PC-3 (cell line): ENCODE measurements at regions not wholly inside any gene's neighbourhood (a gene's known extent, or its start where the extent isn't known, plus 50 kb on each side); places are given as distances from the start of the nearest gene placed in this dataset.
A peak's percentile ranks its signal among the peaks of the same experiment; 100 is the strongest.

ENCODE experiments used
- ATAC-seq: fragments of 200-7000 bp; cut with Tn5 transposase; 2 replicates; pipeline ENCODE4 v1.9.1; 2020; ENCODE audit warnings: mild to moderate bottlenecking, moderate library complexity
- BruUV-seq: library from RNA; stranded (reverse); fragments of 400-500 nt; replicated peaks from 2 replicates; lab custom pipeline; 2021; lab: Mats Ljungman, UMichigan
- CTCF ChIA-PET: fragments of 300-600 bp; sonication (Branson Sonifier 250); formaldehyde crosslinking; loops from one replicate; lab custom pipeline; 2022; ENCODE audit warnings: antibody characterized with exemption; lab: Charles Lee
- POLR2A ChIA-PET: fragments of 300-600 bp; sonication (Branson Sonifier 250); formaldehyde crosslinking; loops from one replicate; lab custom pipeline; 2022; ENCODE audit warnings: antibody characterized with exemption; ENCODE audit not compliant: unreplicated experiment; lab: Charles Lee
- DNase-seq: peaks from one replicate; pipeline ENCODE4 v3.0.0-alpha.2; 2015
- H2AFZ ChIP-seq: fragments of 300-600 bp; sonication (generic); 2 replicates; pipeline ENCODE4 v1.6.0; 2016; ENCODE audit warnings: antibody characterized with exemption, low read length
- H3F3A ChIP-seq: fragments of 300-600 bp; sonication (generic); one replicate; pipeline ENCODE4 v1.6.0; 2017; ENCODE audit warnings: antibody characterized with exemption, low read length, control low read depth, mild to moderate bottlenecking; ENCODE audit not compliant: unreplicated experiment
- H3K27ac ChIP-seq: fragments of 300-600 bp; sonication (generic); 2 replicates; pipeline ENCODE4 v1.5.1; 2016; ENCODE audit warnings: mild to moderate bottlenecking, low read length
- H3K27me3 ChIP-seq: fragments of 300-600 bp; sonication (generic); 2 replicates; pipeline ENCODE4 v1.6.1; 2016; ENCODE audit warnings: low read length, mixed read lengths
- H3K36me3 ChIP-seq: fragments of 300-600 bp; sonication (generic); 2 replicates; pipeline ENCODE4 v1.6.1; 2016; ENCODE audit warnings: low read depth, mixed run types, low read length, mixed read lengths
- H3K4me1 ChIP-seq: fragments of 300-600 bp; sonication (generic); 2 replicates; pipeline ENCODE4 v1.5.1; 2016; ENCODE audit warnings: low read length; ENCODE audit not compliant: insufficient read depth
- H3K4me2 ChIP-seq: fragments of 300-600 bp; sonication (generic); 2 replicates; pipeline ENCODE4 v1.6.0; 2016; ENCODE audit warnings: low read length
- H3K4me3 ChIP-seq: fragments of 300-600 bp; sonication (generic); 2 replicates; pipeline ENCODE4 v1.5.1; 2016; ENCODE audit warnings: mild to moderate bottlenecking, low read length, mixed read lengths
- H3K79me2 ChIP-seq: fragments of 300-600 bp; sonication (generic); 2 replicates; pipeline ENCODE4 v1.6.1; 2017; ENCODE audit warnings: low read length, mixed read lengths
- H3K9ac ChIP-seq: fragments of 300-600 bp; sonication (generic); 2 replicates; pipeline ENCODE4 v1.6.0; 2016; ENCODE audit warnings: mild to moderate bottlenecking, low read length
- H3K9me2 ChIP-seq: fragments of 300-600 bp; sonication (generic); replicated peaks from 2 replicates; pipeline ENCODE4 v1.6.1; 2016; ENCODE audit warnings: mixed run types, low read length, mixed read lengths
- H3K9me3 ChIP-seq: fragments of 300-600 bp; sonication (generic); 2 replicates; pipeline ENCODE4 v1.6.1; 2016; ENCODE audit warnings: low read length, mixed read lengths
- H4K20me1 ChIP-seq: fragments of 300-600 bp; sonication (generic); 2 replicates; pipeline ENCODE4 v1.6.1; 2016; ENCODE audit warnings: low read length, mixed read lengths
- EZH2 ChIP-seq: fragments of 300-600 bp; sonication (generic); IDR thresholded peaks from one replicate; pipeline ENCODE4 v1.6.1; 2017; ENCODE audit warnings: antibody characterized with exemption, mild to moderate bottlenecking, low read length; ENCODE audit not compliant: unreplicated experiment
- EZH2phosphoT487 ChIP-seq: fragments of 300-600 bp; sonication (generic); IDR thresholded peaks from 2 replicates; pipeline ENCODE4 v1.6.1; 2018; ENCODE audit warnings: mild to moderate bottlenecking, antibody characterized with exemption, low read length, borderline replicate concordance
- intact Hi-C: fragments of 100-400 bp; cut with micrococcal nuclease; formaldehyde crosslinking; loops from 2 replicates; pipeline ENCODE4 v1.9.0; 2023
- TF ChIP-seq, protein P1 (sequence below): fragments of 300-600 bp; sonication (generic); conservative IDR thresholded peaks from 2 replicates; pipeline ENCODE4 v1.5.1; 2017; ENCODE audit warnings: antibody characterized with exemption, low read depth, mild to moderate bottlenecking, low read length

DNA sequence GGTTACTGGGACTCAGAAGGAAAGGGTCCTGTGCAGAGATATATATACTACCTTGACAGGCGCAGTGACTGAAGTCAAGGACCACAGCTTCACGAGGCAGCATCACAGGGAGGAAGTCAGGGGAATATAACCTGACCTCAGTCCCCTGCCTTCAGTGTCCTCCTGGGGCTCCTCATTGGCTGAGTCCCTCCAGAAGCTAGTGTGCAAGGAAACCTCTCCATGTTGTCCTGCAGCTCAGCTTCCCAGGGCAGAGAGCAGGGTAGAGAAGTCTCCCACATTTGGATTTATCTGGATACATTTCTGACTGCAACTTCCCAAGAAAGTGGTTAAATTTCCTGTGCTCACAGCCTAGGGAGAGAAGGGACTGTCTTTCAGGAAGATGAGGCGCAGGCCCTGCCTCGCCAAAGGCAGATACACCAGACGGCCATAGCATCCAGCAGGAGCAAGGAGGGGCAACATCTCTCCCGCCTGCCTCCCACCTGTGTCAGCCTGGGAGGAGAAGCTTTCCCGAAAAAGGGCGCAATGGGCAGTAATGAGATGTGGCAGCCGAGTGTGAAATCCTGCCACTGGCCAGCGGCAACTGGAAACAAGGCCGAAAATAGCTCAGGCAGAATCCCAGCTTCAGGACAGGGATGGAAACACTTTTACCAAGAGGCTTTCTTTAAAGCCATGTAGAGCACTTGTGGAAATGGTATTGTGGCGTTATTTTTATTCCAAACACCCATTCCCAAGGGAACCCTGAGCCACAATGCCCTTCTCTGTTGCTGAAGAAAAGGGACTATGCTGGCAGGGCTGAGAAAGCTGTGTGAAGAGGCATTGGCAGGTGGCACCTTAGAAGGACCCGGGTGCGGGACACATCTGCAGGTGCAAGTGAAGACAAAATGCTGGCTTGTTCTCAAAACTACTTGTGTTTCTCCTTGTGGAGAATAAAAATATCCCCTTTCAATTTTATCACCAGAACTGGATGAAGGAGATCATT lies 54.9 kb upstream of the HIF1A start:
- H3K4me2 ChIP-seq, result no peak overlapping the region
- H3K9me2 ChIP-seq, result no peaks in the 10 kb centered on the region
- no peaks in the 10 kb centered on the region for H3K9me3 ChIP-seq
- peaks cover 50% of the 10 kb centered on the region for H3K4me1 ChIP-seq
- TF ChIP-seq EZH2 (no peak), EZH2phosphoT487 (no peak)
- TF ChIP-seq, protein P1, sequence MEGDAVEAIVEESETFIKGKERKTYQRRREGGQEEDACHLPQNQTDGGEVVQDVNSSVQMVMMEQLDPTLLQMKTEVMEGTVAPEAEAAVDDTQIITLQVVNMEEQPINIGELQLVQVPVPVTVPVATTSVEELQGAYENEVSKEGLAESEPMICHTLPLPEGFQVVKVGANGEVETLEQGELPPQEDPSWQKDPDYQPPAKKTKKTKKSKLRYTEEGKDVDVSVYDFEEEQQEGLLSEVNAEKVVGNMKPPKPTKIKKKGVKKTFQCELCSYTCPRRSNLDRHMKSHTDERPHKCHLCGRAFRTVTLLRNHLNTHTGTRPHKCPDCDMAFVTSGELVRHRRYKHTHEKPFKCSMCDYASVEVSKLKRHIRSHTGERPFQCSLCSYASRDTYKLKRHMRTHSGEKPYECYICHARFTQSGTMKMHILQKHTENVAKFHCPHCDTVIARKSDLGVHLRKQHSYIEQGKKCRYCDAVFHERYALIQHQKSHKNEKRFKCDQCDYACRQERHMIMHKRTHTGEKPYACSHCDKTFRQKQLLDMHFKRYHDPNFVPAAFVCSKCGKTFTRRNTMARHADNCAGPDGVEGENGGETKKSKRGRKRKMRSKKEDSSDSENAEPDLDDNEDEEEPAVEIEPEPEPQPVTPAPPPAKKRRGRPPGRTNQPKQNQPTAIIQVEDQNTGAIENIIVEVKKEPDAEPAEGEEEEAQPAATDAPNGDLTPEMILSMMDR, result no peak
- H3K27ac ChIP-seq, result no peak overlapping the region
- H2AFZ ChIP-seq, result no peak overlapping the region
- ATAC-seq, result no peak
- no peaks in the 10 kb centered on the region for H4K20me1 ChIP-seq
- no TSS peak for BruUV-seq
- ChIA-PET POLR2A (interaction anchor here (0.6 kb wide), 1 partner anchor 74 kb away, joined by 4 read pairs; no protein-coding TSS in a partner anchor), CTCF (interaction anchor here (0.6 kb wide), 1 partner anchor 116 kb away, joined by 3 read pairs; no protein-coding TSS in a partner anchor)
- H3K9ac ChIP-seq, result no peak overlapping the region
- no peak for DNase-seq
- no peak overlapping the region for H3K4me3 ChIP-seq
- H3K36me3 ChIP-seq, result no peaks in the 10 kb centered on the region
- H3F3A ChIP-seq, result peaks cover 7% of the 10 kb centered on the region
- no peaks in the 10 kb centered on the region for H3K79me2 ChIP-seq
- no peaks in the 10 kb centered on the region for H3K27me3 ChIP-seq
- intact Hi-C loops, result no loop called here

DNA sequence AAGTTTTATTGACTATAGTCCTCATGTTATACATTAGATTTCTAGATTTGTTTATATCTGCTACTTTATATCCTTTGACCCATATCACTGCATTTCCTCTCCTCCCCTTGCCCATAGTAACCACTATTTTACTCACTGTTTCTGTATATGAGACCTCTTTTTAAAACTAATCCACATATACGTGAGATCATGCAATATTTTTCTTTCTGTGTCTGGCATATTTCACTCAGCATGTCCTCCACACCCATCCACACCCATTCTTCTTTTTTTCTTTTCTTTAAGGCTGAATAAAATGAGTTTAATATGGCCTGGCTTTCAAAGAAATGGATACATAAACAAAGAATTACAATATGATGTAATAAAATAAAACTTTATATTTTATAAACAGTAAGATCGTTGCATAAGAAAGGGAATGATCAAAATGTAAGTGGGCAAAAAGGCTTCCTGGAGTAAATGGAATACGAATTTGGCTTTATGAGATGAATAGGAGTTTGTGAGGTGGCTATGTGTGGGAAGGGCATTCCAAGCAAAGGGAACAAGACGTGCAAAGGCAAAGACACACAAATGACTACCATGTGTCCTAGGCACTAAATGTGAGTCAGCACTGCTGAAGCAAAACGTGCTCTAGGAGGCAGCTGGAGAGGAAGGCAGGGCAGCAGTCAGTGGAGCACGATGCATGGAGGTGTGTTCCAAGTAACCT lies 53.2 kb upstream of the HIF1A start:
- Histone ChIP-seq H3K27me3 (no peaks in the 10 kb centered on the region), H3F3A (peaks cover 9% of the 10 kb centered on the region), H3K9me2 (no peaks in the 10 kb centered on the region), H3K9me3 (no peaks in the 10 kb centered on the region), H3K9ac (no peak overlapping the region), H3K4me2 (no peak overlapping the region), H3K36me3 (no peaks in the 10 kb centered on the region), H2AFZ (0 out of 2 replicates have a peak overlapping the region, but pooled peaks have one; percentile 0), H3K4me3 (no peak overlapping the region), H3K79me2 (no peaks in the 10 kb centered on the region), H4K20me1 (no peaks in the 10 kb centered on the region), H3K27ac (peak overlapping the region; percentile 3; the same call in 1 of the 2 replicates), H3K4me1 (peaks cover 52% of the 10 kb centered on the region)
- BruUV-seq, result no TSS peak
- no peak for TF ChIP-seq EZH2phosphoT487
- TF ChIP-seq, protein P1, result no peak
- no peak for TF ChIP-seq EZH2
- ChIA-PET CTCF (no interaction called here), POLR2A (no interaction called here)
- intact Hi-C loops, result no loop called here
- ATAC-seq (peak; percentile 29), DNase-seq (peak; percentile 70)
